GM12878 (cell line): ENCODE measurements at regions not wholly inside any gene's neighbourhood (a gene's known extent, or its start where the extent isn't known, plus 50 kb on each side); places are given as distances from the start of the nearest gene placed in this dataset. TPM values are rescaled to one million over a fixed set of nuclear protein-coding genes. Genes with fewer than 3 reads are reported as not detected.

Experiments
- ATAC-seq: fragments of 200-7000 bp; cut with Tn5 transposase; 3 replicates; pipeline ENCODE4 v1.9.1; 2020; ENCODE audit warnings: mild to moderate bottlenecking, moderate library complexity
- BruUV-seq: library from RNA; stranded (reverse); fragments of 400-500 nt; replicated peaks from 2 replicates; lab custom pipeline; 2021; lab: Mats Ljungman, UMichigan
- CTCF ChIA-PET: fragments of 300-600 bp; sonication (Branson Sonifier 250); formaldehyde crosslinking; extraction: SDS; loops from one replicate; lab custom pipeline; 2021; ENCODE audit warnings: inconsistent platforms; lab: Yijun Ruan, JAX
- POLR2A ChIA-PET: fragments of 350-600 bp; formaldehyde crosslinking; extraction: SDS; loops from one replicate; lab custom pipeline; 2021; ENCODE audit warnings: inconsistent platforms; lab: Charles Lee
- RAD21 ChIA-PET: fragments of 300-600 bp; sonication (Branson Sonifier 250); formaldehyde crosslinking; loops from one replicate; lab custom pipeline; 2023; ENCODE audit warnings: antibody characterized with exemption; ENCODE audit not compliant: unreplicated experiment; lab: Charles Lee
- SMC1A ChIA-PET: fragments of 300-600 bp; sonication (Branson Sonifier 250); formaldehyde crosslinking; loops from one replicate; lab custom pipeline; 2023; ENCODE audit not compliant: unreplicated experiment, uncharacterized antibody; lab: Charles Lee
- DNase-seq: peaks from one replicate; pipeline ENCODE4 v3.0.0-alpha.2; 2011; ENCODE audit warnings: low read depth, low spot score
- FAIRE-seq: peaks from 3 replicates; lab custom pipeline; 2011; peaks lifted over from hg19 to GRCh38; lab: Jason Lieb, UNC
- H2AFZ ChIP-seq: 2 replicates; pipeline ENCODE4 v1.6.0; 2011; ENCODE audit warnings: low read depth, low read length, control low read depth; ENCODE audit not compliant: control insufficient read depth
- H3K27ac ChIP-seq: 2 replicates; pipeline ENCODE4 v1.5.1; 2011; ENCODE audit warnings: control low read depth; ENCODE audit not compliant: control insufficient read depth, insufficient read depth
- H3K27me3 ChIP-seq, 2 experiments: replicated peaks in 1 of 2; 2 replicates each; pipeline versions ENCODE4 v1.6.0 to v1.6.1; 2011; ENCODE audit warnings: low read length in 1 of 2; ENCODE audit not compliant: control insufficient read depth in 2 of 2, insufficient read depth in 2 of 2
- H3K36me3 ChIP-seq, 2 experiments: 2 replicates each; pipeline ENCODE4 v1.5.1; 2011; ENCODE audit warnings: low read length in 1 of 2; ENCODE audit not compliant: control insufficient read depth in 2 of 2, insufficient read depth in 2 of 2
- H3K4me1 ChIP-seq: 2 replicates; pipeline ENCODE4 v1.6.1; 2011; ENCODE audit warnings: mild to moderate bottlenecking, low read length, moderate library complexity, mixed read lengths; ENCODE audit not compliant: control insufficient read depth, insufficient read depth
- H3K4me2 ChIP-seq: 2 replicates; pipeline ENCODE4 v1.6.0; 2011; ENCODE audit warnings: control low read depth; ENCODE audit not compliant: control insufficient read depth, insufficient read depth
- H3K4me3 ChIP-seq: fragments of 200-600 bp; sonication (generic); 2 replicates; pipeline ENCODE4 v1.5.1; 2016
- H3K79me2 ChIP-seq: 2 replicates; pipeline ENCODE4 v1.6.0; 2011; ENCODE audit warnings: low read length; ENCODE audit not compliant: control insufficient read depth, insufficient read depth
- H3K9ac ChIP-seq: 2 replicates; pipeline ENCODE4 v1.8.0; 2011; ENCODE audit warnings: low read length, control low read depth, mixed read lengths; ENCODE audit not compliant: control insufficient read depth, insufficient read depth
- H3K9me3 ChIP-seq: replicated peaks from 3 replicates; pipeline ENCODE4 v1.5.1; 2011; ENCODE audit warnings: mild to moderate bottlenecking, low read length; ENCODE audit not compliant: control insufficient read depth, insufficient read depth
- H4K20me1 ChIP-seq: 2 replicates; pipeline ENCODE4 v1.6.0; 2011; ENCODE audit not compliant: control insufficient read depth, insufficient read depth
- CBFB ChIP-seq: IDR thresholded peaks from 2 replicates; pipeline ENCODE4 v1.6.1; 2016; ENCODE audit warnings: antibody characterized with exemption, low read depth
- KDM1A ChIP-seq: fragments of 200-600 bp; sonication (generic); IDR thresholded peaks from 2 replicates; pipeline ENCODE4 v1.6.1; 2016; ENCODE audit warnings: borderline replicate concordance
- MTA2 ChIP-seq: fragments of 450-650 bp; IDR thresholded peaks from 2 replicates; pipeline ENCODE4 v1.6.1; 2016; ENCODE audit warnings: low read depth, mild to moderate bottlenecking, moderate library complexity
- MTA3 ChIP-seq: IDR thresholded peaks from 2 replicates; pipeline ENCODE4 v1.6.1; 2012; ENCODE audit warnings: low read length, inconsistent platforms, borderline replicate concordance
- MYC ChIP-seq: IDR thresholded peaks from 2 replicates; pipeline ENCODE4 v1.6.1; 2011; ENCODE audit warnings: mild to moderate bottlenecking, low read length, moderate library complexity, inconsistent platforms; ENCODE audit not compliant: insufficient read depth, insufficient replicate concordance, insufficient read length, severe bottlenecking
- NR2C1 ChIP-seq: fragments of 450-650 bp; IDR thresholded peaks from 2 replicates; pipeline ENCODE4 v1.6.1; 2017; ENCODE audit warnings: antibody characterized with exemption, mild to moderate bottlenecking, moderate library complexity
- SMAD5 ChIP-seq: IDR thresholded peaks from 2 replicates; pipeline ENCODE4 v1.6.1; 2016; ENCODE audit warnings: antibody characterized with exemption, low read depth
- TARDBP ChIP-seq: IDR thresholded peaks from 2 replicates; pipeline ENCODE4 v1.6.1; 2016; ENCODE audit warnings: borderline replicate concordance
- TCF12 ChIP-seq: IDR thresholded peaks from 2 replicates; pipeline ENCODE4 v1.6.1; 2011; ENCODE audit warnings: low read depth, mild to moderate bottlenecking, low read length
- YBX1 ChIP-seq: fragments of 450-650 bp; IDR thresholded peaks from 2 replicates; pipeline ENCODE4 v1.6.1; 2016; ENCODE audit warnings: antibody characterized with exemption
- WGBS: methylation state at CpG from one replicate; pipeline ENCODE4 v1.1.6; 2016; ENCODE audit warnings: low lambda C conversion rate; ENCODE audit not compliant: insufficient replicate concordance, insufficient coverage; ENCODE audit errors: missing lambda C conversion rate; 5-methylcytosine and 5-hydroxymethylcytosine counted together
- in situ Hi-C: fragments of 300-500 bp; cut with MboI; formaldehyde crosslinking; loops from 9 replicates; pipeline ENCODE4 v1.14.3; 2018; ENCODE audit warnings: mixed read lengths
- intact Hi-C: fragments of 100-400 bp; cut with micrococcal nuclease; formaldehyde crosslinking; loops from one replicate; pipeline ENCODE4 v1.14.2; 2022; ENCODE audit not compliant: unreplicated experiment
- small RNA-seq: library from RNA; depleted of rRNA; stranded (forward); fragments of <200 nt; gene quantifications from one replicate; pipeline ENCODE3, GENCODE V24; 2014

DNA sequence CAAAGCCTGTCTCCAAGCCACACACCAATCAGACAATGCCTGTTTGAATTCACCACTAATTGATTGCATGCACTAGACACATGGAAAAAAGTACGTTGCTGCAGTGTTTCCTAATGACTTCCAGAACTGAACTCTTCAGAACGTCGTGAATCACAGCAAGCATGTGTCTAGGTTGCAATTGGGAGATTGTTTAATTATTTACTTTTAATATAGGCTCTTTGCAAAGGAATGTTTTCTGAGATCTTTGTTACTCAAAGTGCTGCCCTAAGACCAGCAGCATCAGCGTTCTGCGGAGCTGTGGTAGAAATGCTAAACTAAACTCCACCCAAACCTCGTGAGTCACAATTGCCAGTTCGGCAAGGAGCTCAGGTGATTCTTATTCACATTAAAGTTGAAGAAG is 52.7 kb upstream of the CCDC68 start:
- intact Hi-C loops = no loop called here
- Histone ChIP-seq H3K4me3 (no peak overlapping the region), H3K4me2 (no peak overlapping the region), H3K27ac (no peak overlapping the region), H3K9ac (no peak overlapping the region), H3K79me2 (no peaks in the 10 kb centered on the region), H4K20me1 (no peaks in the 10 kb centered on the region), H3K9me3 (no peaks in the 10 kb centered on the region), H2AFZ (no peak overlapping the region), H3K36me3 (no peaks in the 10 kb centered on the region), H3K27me3 (no peaks in the 10 kb centered on the region), H3K4me1 (no peaks in the 10 kb centered on the region)
- TF ChIP-seq YBX1 = no peak
- TF ChIP-seq TARDBP = no peak
- TF ChIP-seq MTA2 = no peak
- TF ChIP-seq MYC = no peak
- no peak for TF ChIP-seq SMAD5
- TF ChIP-seq CBFB = no peak
- TF ChIP-seq KDM1A = no peak
- no peak for TF ChIP-seq TCF12
- no peak for TF ChIP-seq NR2C1
- no peak for TF ChIP-seq MTA3
- FAIRE-seq = no peak
- ChIA-PET CTCF (no interaction called here), POLR2A (no interaction called here), RAD21 (no interaction called here), SMC1A (no interaction called here)
- 37% methylated on average over 7 of the region's 7 CpGs for WGBS
- no peak for DNase-seq
- ATAC-seq = no peak
- in situ Hi-C loops = no loop called here
- BruUV-seq = no TSS peak

Small RNA genes lying in the stretch of these regions (small RNA-seq; reads per million reads assigned to genes)
- not detected for gene RNA5SP459
